Tibial artery (tissue), 4 donors: ENCODE measurements at regions not wholly inside any gene's neighbourhood (a gene's known extent, or its start where the extent isn't known, plus 50 kb on each side); places are given as distances from the start of the nearest gene placed in this dataset.

Experiments
- DNase-seq, 2 donors: peaks; one replicate each; pipeline ENCODE4 v3.0.0-alpha.2; 2019
- H3K27ac ChIP-seq, 2 donors: fragments of 200-600 bp; sonication (generic) in 1 of 2; 1 replicate in 1 of 2; 2 replicates in 1 of 2; pipeline ENCODE4 v1.5.1; 2018 to 2019; ENCODE audit warnings: mild to moderate bottlenecking in 1 of 2
- H3K27me3 ChIP-seq, 2 donors: fragments of 200-600 bp; sonication (generic) in 1 of 2; one replicate each; pipeline versions ENCODE4 v1.5.1 to v1.6.0; 2016 to 2019
- H3K36me3 ChIP-seq, 3 donors: fragments of 200-600 bp; sonication (generic) in 2 of 3; one replicate each; pipeline ENCODE4 v1.5.1; 2016 to 2019; ENCODE audit warnings: mild to moderate bottlenecking in 2 of 3
- H3K4me1 ChIP-seq, 4 donors: fragments of 200-600 bp; sonication (generic) in 2 of 4; 1 replicate in 3 of 4; 2 replicates in 1 of 4; pipeline ENCODE4 v1.5.1; 2016 to 2019
- H3K4me3 ChIP-seq, 2 donors: fragments of 200-600 bp; sonication (generic) in 1 of 2; 1 replicate in 1 of 2; 2 replicates in 1 of 2; pipeline ENCODE4 v1.5.1; 2018 to 2019; ENCODE audit warnings: mild to moderate bottlenecking in 2 of 2
- H3K9me3 ChIP-seq, 3 donors: fragments of 200-600 bp; sonication (generic) in 1 of 3; one replicate each; pipeline ENCODE4 v1.5.1; 2016 to 2019
- CTCF ChIP-seq, 2 experiments: fragments of 200-600 bp in 1 of 2; fragments of 450-650 bp in 1 of 2; IDR thresholded peaks; one replicate each; pipeline ENCODE4 v1.5.1; 2017 to 2019; ENCODE audit warnings: antibody characterized with exemption in 2 of 2, mild to moderate bottlenecking in 1 of 2, moderate library complexity in 1 of 2
- intact Hi-C: fragments of 100-400 bp; cut with DNase I; formaldehyde crosslinking; loops from one replicate; pipeline ENCODE4 v1.15.0; 2023; ENCODE audit warnings: low total_unique reads

- Histone ChIP-seq H3K9me3 (no peaks in the 10 kb centered on the region), H3K4me3 (no peak overlapping the region), H3K27me3 (no peaks in the 10 kb centered on the region), H3K36me3 (no peaks in the 10 kb centered on the region), H3K27ac (no peak overlapping the region), H3K4me1 (no peaks in the 10 kb centered on the region)
- no peak for DNase-seq
- TF ChIP-seq CTCF (IDR thresholded peaks at IDR 0.05): no peak
- intact Hi-C loops: no loop called here
These were observed 1672.8 kb downstream of the LRRC4C start for GRCh38 chr11:39786682-39787081.

GRCh38 chr11:39786281-39786680 is 1673.2 kb downstream of the LRRC4C start:
- intact Hi-C loops: no loop called here
- TF ChIP-seq CTCF (IDR thresholded peaks at IDR 0.05): no peak
- no peak for DNase-seq
- Histone ChIP-seq H3K4me3 (no peak overlapping the region), H3K4me1 (no peaks in the 10 kb centered on the region), H3K36me3 (no peaks in the 10 kb centered on the region), H3K9me3 (no peaks in the 10 kb centered on the region), H3K27ac (no peak overlapping the region), H3K27me3 (no peaks in the 10 kb centered on the region)

GRCh38 chr11:39784873-39785272 is 1674.6 kb downstream of the LRRC4C start:
- intact Hi-C loops: no loop called here

GRCh38 chr11:39780131-39780530 is 1679.3 kb downstream of the LRRC4C start:
- Histone ChIP-seq H3K9me3 (no peaks in the 10 kb centered on the region), H3K27ac (no peak overlapping the region), H3K4me3 (no peak overlapping the region), H3K4me1 (no peaks in the 10 kb centered on the region), H3K36me3 (no peaks in the 10 kb centered on the region), H3K27me3 (no peaks in the 10 kb centered on the region)
- intact Hi-C loops: no loop called here
- no peak for DNase-seq
- TF ChIP-seq CTCF (IDR thresholded peaks at IDR 0.05): no peak

More at GRCh38 chr11:39784873-39785272, 1674.6 kb downstream of the LRRC4C start:
- no peak for DNase-seq
- Histone ChIP-seq H3K9me3 (no peaks in the 10 kb centered on the region), H3K27ac (no peak overlapping the region), H3K27me3 (no peaks in the 10 kb centered on the region), H3K36me3 (no peaks in the 10 kb centered on the region), H3K4me3 (no peak overlapping the region), H3K4me1 (no peaks in the 10 kb centered on the region)
- TF ChIP-seq CTCF (IDR thresholded peaks at IDR 0.05): no peak

GRCh38 chr11:39777035-39777434 is 1682.4 kb downstream of the LRRC4C start:
- no peak for TF ChIP-seq CTCF (IDR thresholded peaks at IDR 0.05)
- Histone ChIP-seq H3K27ac (no peak overlapping the region), H3K27me3 (no peaks in the 10 kb centered on the region), H3K36me3 (no peaks in the 10 kb centered on the region), H3K4me1 (no peaks in the 10 kb centered on the region), H3K4me3 (no peak overlapping the region), H3K9me3 (no peaks in the 10 kb centered on the region)
- intact Hi-C loops: no loop called here
- no peak for DNase-seq

- H3K9me3 ChIP-seq: no peaks in the 10 kb centered on the region
- no peak for DNase-seq
- TF ChIP-seq CTCF (IDR thresholded peaks at IDR 0.05): no peak
- H3K4me3 ChIP-seq: no peak overlapping the region
- no peaks in the 10 kb centered on the region for H3K27me3 ChIP-seq
- H3K27ac ChIP-seq: no peak overlapping the region
- H3K4me1 ChIP-seq: no peaks in the 10 kb centered on the region
- H3K36me3 ChIP-seq: no peaks in the 10 kb centered on the region
- intact Hi-C loops: no loop called here
These were observed 1686.8 kb downstream of the LRRC4C start for GRCh38 chr11:39772525-39773137.
